ENCODE measurements at regions not wholly inside any gene's neighbourhood (a gene's known extent, or its start where the extent isn't known, plus 50 kb on each side); places are given as distances from the start of the nearest gene placed in this dataset.
"Not testable (repeated sequence)": the region's sequence is repeated elsewhere in the genome, so short reads cannot be mapped to it uniquely, and the experiment has no call there.

DNA sequence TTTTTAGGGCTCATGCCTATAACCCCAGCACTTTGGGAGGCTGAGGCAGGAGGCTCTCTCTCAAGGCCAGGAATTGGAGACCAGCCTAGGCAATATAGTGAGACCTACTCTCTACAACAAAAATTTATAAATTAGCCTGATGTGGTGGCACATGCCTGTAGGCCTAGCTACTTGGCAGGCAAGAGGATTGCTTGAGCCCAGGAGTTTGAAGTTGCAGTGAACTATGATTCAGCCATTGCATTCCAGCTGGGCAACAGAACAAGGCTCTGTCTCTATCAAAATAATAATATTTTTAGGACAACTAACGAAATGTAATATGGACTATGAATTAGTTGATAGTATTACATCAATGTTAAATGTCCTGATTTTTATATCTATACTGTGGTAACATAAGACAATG is 68.8 kb upstream of the ARID1A start:
- Histone ChIP-seq H3K9me3 (ENCODE audit: low read length) (no peaks in the 10 kb centered on the region), H3K36me3 (ENCODE audit: low read depth, low read length) (no peaks in the 10 kb centered on the region), H3F3A (ENCODE audit: low read length, unreplicated experiment) (no peaks in the 10 kb centered on the region), H3K4me3 (ENCODE audit: low read length) (no peak overlapping the region), H3K4me2 (ENCODE audit: low read length) (no peak overlapping the region), H3K27ac (ENCODE audit: low read length) (no peak overlapping the region), H3K4me1 (ENCODE audit: insufficient read depth, low read length) (peaks cover under 1% of the 10 kb centered on the region), H4K20me1 (ENCODE audit: low read length) (no peaks in the 10 kb centered on the region), H2AFZ (ENCODE audit: low read length) (no peak overlapping the region), H3K9ac (ENCODE audit: low read length) (no peak overlapping the region), H3K27me3 (ENCODE audit: low read length) (no peaks in the 10 kb centered on the region), H3K9me2 (replicated peaks; ENCODE audit: low read length) (no peaks in the 10 kb centered on the region), H3K79me2 (ENCODE audit: low read length) (no peaks in the 10 kb centered on the region)
- no TSS peak for BruUV-seq (replicated peaks)
- intact Hi-C loops (cut with micrococcal nuclease), result no loop called here
- ATAC-seq, result no peak
- ChIA-PET CTCF (interaction anchor here (0.5 kb wide), 1 partner anchor 50 kb away, joined by 3 read pairs; no protein-coding TSS in a partner anchor), POLR2A (ENCODE audit: unreplicated experiment) (no interaction called here)
- TF ChIP-seq EZH2phosphoT487 (IDR thresholded peaks at IDR 0.05; ENCODE audit: borderline replicate concordance, low read length) (no peak), CTCF (conservative IDR thresholded peaks at IDR 0.05; ENCODE audit: low read depth, low read length) (no peak), EZH2 (IDR thresholded peaks at IDR 0.05; ENCODE audit: low read length, unreplicated experiment) (no peak)
- DNase-seq, result no peak

GRCh38 chr1:26627954-26628353 is 67.9 kb upstream of the ARID1A start:
- Histone ChIP-seq H3K79me2 (ENCODE audit: low read length) (no peaks in the 10 kb centered on the region), H3K27ac (ENCODE audit: low read length) (no peak overlapping the region), H3K9me3 (ENCODE audit: low read length) (no peaks in the 10 kb centered on the region), H4K20me1 (ENCODE audit: low read length) (no peaks in the 10 kb centered on the region), H2AFZ (ENCODE audit: low read length) (no peak overlapping the region), H3K9ac (ENCODE audit: low read length) (no peak overlapping the region), H3K9me2 (replicated peaks; ENCODE audit: low read length) (no peaks in the 10 kb centered on the region), H3F3A (ENCODE audit: low read length, unreplicated experiment) (no peaks in the 10 kb centered on the region), H3K4me3 (ENCODE audit: low read length) (no peak overlapping the region), H3K4me2 (ENCODE audit: low read length) (no peak overlapping the region), H3K4me1 (ENCODE audit: insufficient read depth, low read length) (no peaks in the 10 kb centered on the region), H3K36me3 (ENCODE audit: low read depth, low read length) (no peaks in the 10 kb centered on the region), H3K27me3 (ENCODE audit: low read length) (no peaks in the 10 kb centered on the region)
- BruUV-seq (replicated peaks), result no TSS peak
- no peak for TF ChIP-seq EZH2 (IDR thresholded peaks at IDR 0.05; ENCODE audit: low read length, unreplicated experiment)
- no peak for TF ChIP-seq CTCF (conservative IDR thresholded peaks at IDR 0.05; ENCODE audit: low read depth, low read length)
- DNase-seq (no peak), ATAC-seq (no peak)
- ChIA-PET POLR2A (ENCODE audit: unreplicated experiment) (no interaction called here), CTCF (no interaction called here)
- intact Hi-C loops (cut with micrococcal nuclease), result no loop called here

DNA sequence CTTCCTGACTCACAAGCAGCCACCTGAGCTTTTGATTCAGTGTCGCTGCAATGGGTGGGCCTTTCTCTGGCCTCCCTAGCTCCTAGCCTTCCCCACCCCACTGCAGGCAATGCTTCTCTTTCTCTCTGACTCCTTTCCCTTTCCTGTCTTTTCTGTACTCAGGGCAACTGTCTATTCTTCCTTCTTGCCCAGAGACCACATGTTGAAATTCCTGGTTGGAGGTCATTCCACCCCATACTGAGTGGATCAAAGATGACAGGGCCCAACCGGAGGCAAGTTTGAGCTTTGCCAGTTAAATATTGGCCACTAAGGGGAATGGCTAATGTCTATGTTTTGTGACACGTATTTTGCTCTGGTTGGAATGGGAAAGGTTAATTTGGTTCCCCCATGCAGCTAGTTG is 65.2 kb upstream of the ARID1A start:
- DNase-seq (no peak), ATAC-seq (no peak)
- TF ChIP-seq CTCF (conservative IDR thresholded peaks at IDR 0.05; ENCODE audit: low read depth, low read length), result no peak
- no peak for TF ChIP-seq EZH2 (IDR thresholded peaks at IDR 0.05; ENCODE audit: low read length, unreplicated experiment)
- TF ChIP-seq EZH2phosphoT487 (IDR thresholded peaks at IDR 0.05; ENCODE audit: borderline replicate concordance, low read length), result no peak
- Histone ChIP-seq H4K20me1 (ENCODE audit: low read length) (no peaks in the 10 kb centered on the region), H3K4me1 (ENCODE audit: insufficient read depth, low read length) (no peaks in the 10 kb centered on the region), H3K27me3 (ENCODE audit: low read length) (no peaks in the 10 kb centered on the region), H3K9me2 (replicated peaks; ENCODE audit: low read length) (no peaks in the 10 kb centered on the region), H3K27ac (ENCODE audit: low read length) (no peak overlapping the region), H3K4me3 (ENCODE audit: low read length) (no peak overlapping the region), H3K79me2 (ENCODE audit: low read length) (no peaks in the 10 kb centered on the region), H3F3A (ENCODE audit: low read length, unreplicated experiment) (no peaks in the 10 kb centered on the region), H3K9me3 (ENCODE audit: low read length) (no peaks in the 10 kb centered on the region), H3K4me2 (ENCODE audit: low read length) (no peak overlapping the region), H2AFZ (ENCODE audit: low read length) (no peak overlapping the region), H3K9ac (ENCODE audit: low read length) (no peak overlapping the region), H3K36me3 (ENCODE audit: low read depth, low read length) (no peaks in the 10 kb centered on the region)
- intact Hi-C loops (cut with micrococcal nuclease), result no loop called here
- BruUV-seq (replicated peaks), result no TSS peak
- CTCF ChIA-PET, result no interaction called here
- POLR2A ChIA-PET (ENCODE audit: unreplicated experiment), result no interaction called here

- POLR2A ChIA-PET (ENCODE audit: unreplicated experiment); H3K27ac ChIP-seq (ENCODE audit: low read length); CTCF ChIA-PET; H3K9ac ChIP-seq (ENCODE audit: low read length); H3K36me3 ChIP-seq (ENCODE audit: low read depth, low read length); BruUV-seq (replicated peaks); H4K20me1 ChIP-seq (ENCODE audit: low read length); H3K4me3 ChIP-seq (ENCODE audit: low read length); H3K27me3 ChIP-seq (ENCODE audit: low read length); H3F3A ChIP-seq (ENCODE audit: low read length, unreplicated experiment); intact Hi-C loops (cut with micrococcal nuclease); DNase-seq; H3K9me2 ChIP-seq (replicated peaks; ENCODE audit: low read length); H3K9me3 ChIP-seq (ENCODE audit: low read length); ATAC-seq; H2AFZ ChIP-seq (ENCODE audit: low read length); H3K4me2 ChIP-seq (ENCODE audit: low read length); H3K4me1 ChIP-seq (ENCODE audit: insufficient read depth, low read length); H3K79me2 ChIP-seq (ENCODE audit: low read length): not testable (repeated sequence)
These were observed 60.0 kb upstream of the ARID1A start for GRCh38 chr1:26635800-26636199.

All from PC-3 (cell line).